Activated CD8-positive, alpha-beta T cell treated with anti-CD3 and anti-CD28 coated beads for 36 hours (primary cell): ENCODE measurements at regions not wholly inside any gene's neighbourhood (a gene's known extent, or its start where the extent isn't known, plus 50 kb on each side); places are given as distances from the start of the nearest gene placed in this dataset.
"Not testable (repeated sequence)": the region's sequence is repeated elsewhere in the genome, so short reads cannot be mapped to it uniquely, and the experiment has no call there.

Experiments
- ATAC-seq: fragments of 200-7000 bp; cut with Tn5 transposase; one replicate; pipeline ENCODE4 v1.10.0; 2021; ENCODE audit warnings: mild to moderate bottlenecking, moderate library complexity
- CTCF ChIA-PET: fragments of 350-600 bp; sonication (Branson Sonifier 250); formaldehyde crosslinking; loops from one replicate; lab custom pipeline; 2021; ENCODE audit warnings: antibody characterized with exemption; lab: Charles Lee
- POLR2A ChIA-PET: fragments of 350-600 bp; sonication (Branson Sonifier 250); formaldehyde crosslinking; loops from one replicate; lab custom pipeline; 2021; ENCODE audit warnings: antibody characterized with exemption; lab: Charles Lee
- DNase-seq: peaks from one replicate; pipeline ENCODE4 v3.0.0-alpha.2; 2020
- H3K27ac Mint-ChIP-seq: one replicate; pipeline ENCODE4 v1.8.0; 2021; ENCODE audit warnings: mild to moderate bottlenecking, mixed read lengths
- H3K27me3 Mint-ChIP-seq: one replicate; pipeline ENCODE4 v1.8.0; 2021; ENCODE audit warnings: mixed read lengths
- H3K36me3 Mint-ChIP-seq: one replicate; pipeline ENCODE4 v1.8.0; 2021; ENCODE audit warnings: low read depth, mixed read lengths
- H3K4me1 Mint-ChIP-seq: one replicate; pipeline ENCODE4 v1.8.0; 2021; ENCODE audit warnings: low read depth, mixed read lengths
- H3K4me3 Mint-ChIP-seq: one replicate; pipeline ENCODE4 v1.8.0; 2021; ENCODE audit warnings: mild to moderate bottlenecking, moderate library complexity, mixed read lengths
- H3K9me3 Mint-ChIP-seq: one replicate; pipeline ENCODE4 v1.8.0; 2021; ENCODE audit warnings: mixed read lengths
- CTCF ChIP-seq: fragments of 200-600 bp; IDR thresholded peaks from one replicate; pipeline ENCODE4 v1.8.0; 2022; ENCODE audit warnings: antibody characterized with exemption, mild to moderate bottlenecking
- intact Hi-C: fragments of 100-400 bp; cut with micrococcal nuclease; formaldehyde crosslinking; loops from one replicate; pipeline ENCODE4 v1.10.0; 2022

DNA sequence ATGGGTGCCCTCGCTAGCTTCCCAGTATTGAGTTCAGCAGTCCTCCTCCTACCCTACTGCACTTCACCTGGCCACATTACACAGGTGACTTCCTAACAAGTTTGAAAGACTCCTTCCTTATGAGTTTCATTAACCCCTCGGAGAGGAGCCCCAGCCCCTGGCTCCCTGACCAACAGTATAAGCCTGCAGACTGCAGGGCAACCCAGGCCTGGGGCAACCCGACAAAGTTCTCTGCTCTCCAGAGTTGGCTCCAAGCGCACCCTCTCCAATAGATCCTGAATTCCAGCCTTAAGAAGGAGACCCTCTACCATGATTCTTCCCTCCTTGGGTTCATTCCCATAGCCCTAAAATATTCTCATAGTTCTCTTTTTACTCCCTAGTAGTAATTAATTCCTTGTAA is 1162.8 kb upstream of the TMEFF2 start:
- intact Hi-C loops, result no loop called here
- H3K4me3 Mint-ChIP-seq, result no peak overlapping the region
- CTCF ChIA-PET, result no interaction called here
- H3K36me3 Mint-ChIP-seq, result no peaks in the 10 kb centered on the region
- no peak for TF ChIP-seq CTCF
- no peaks in the 10 kb centered on the region for H3K4me1 Mint-ChIP-seq
- no peak overlapping the region for H3K27ac Mint-ChIP-seq
- POLR2A ChIA-PET, result no interaction called here
- H3K9me3 Mint-ChIP-seq, result no peaks in the 10 kb centered on the region
- DNase-seq (no peak), ATAC-seq (no peak)
- H3K27me3 Mint-ChIP-seq, result no peaks in the 10 kb centered on the region

DNA sequence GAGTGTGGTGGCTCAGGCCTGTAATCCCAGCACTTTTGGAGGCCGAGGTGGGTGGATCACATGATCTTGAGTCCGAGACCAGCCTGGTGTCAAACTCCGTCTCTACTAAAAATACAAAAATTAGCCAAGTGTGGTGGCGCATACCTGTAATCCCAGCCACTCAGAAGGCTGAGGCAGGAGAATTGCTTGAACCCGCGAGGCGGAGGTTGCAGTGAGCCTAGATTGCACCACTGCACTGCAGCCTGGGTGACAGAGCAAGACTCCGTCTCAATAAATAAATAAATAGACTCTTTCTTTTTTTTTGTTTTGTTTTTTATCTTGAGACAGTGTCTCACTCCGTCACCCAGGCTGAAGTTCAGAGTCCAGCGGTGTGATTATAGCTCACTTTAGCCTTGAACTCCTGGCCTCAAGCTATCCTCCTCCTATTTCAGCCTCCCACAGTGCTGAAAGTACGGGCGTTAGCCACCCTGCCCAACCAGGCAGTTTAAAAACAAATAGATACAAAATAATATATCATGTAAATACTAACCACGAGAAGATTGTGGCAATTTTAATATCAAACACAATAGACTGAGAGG is 1158.0 kb upstream of the TMEFF2 start:
- DNase-seq, H3K27me3 Mint-ChIP-seq, CTCF ChIA-PET, intact Hi-C loops, H3K36me3 Mint-ChIP-seq, H3K4me1 Mint-ChIP-seq, H3K4me3 Mint-ChIP-seq, POLR2A ChIA-PET, H3K27ac Mint-ChIP-seq, H3K9me3 Mint-ChIP-seq, ATAC-seq: not testable (repeated sequence)

DNA sequence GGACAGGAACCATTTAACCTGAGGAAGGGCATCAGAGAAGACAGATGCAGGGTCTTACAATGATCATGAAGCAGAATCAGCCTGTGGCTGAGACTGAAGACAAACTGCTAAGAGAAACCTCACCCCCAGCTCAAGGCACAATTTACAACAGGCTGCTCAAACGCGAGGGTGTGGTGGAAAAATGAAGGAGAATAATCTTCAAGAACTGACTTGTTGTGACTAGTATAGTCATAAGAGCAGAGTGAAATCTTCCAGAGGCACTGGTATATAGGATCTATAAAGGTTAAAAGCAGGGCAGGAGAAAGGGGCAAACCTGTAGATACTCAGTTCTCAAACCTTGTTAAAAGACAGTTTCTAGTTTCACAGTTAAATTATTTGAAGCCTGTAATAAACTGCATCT is 1155.8 kb upstream of the TMEFF2 start:
- ChIA-PET POLR2A (no interaction called here), CTCF (no interaction called here)
- Mint-ChIP-seq H3K36me3 (no peaks in the 10 kb centered on the region), H3K4me1 (peaks cover 10% of the 10 kb centered on the region), H3K27me3 (no peaks in the 10 kb centered on the region), H3K4me3 (no peak overlapping the region), H3K9me3 (no peaks in the 10 kb centered on the region), H3K27ac (no peak overlapping the region)
- ATAC-seq, result no peak
- no peak for TF ChIP-seq CTCF
- intact Hi-C loops, result no loop called here
- DNase-seq, result no peak

DNA sequence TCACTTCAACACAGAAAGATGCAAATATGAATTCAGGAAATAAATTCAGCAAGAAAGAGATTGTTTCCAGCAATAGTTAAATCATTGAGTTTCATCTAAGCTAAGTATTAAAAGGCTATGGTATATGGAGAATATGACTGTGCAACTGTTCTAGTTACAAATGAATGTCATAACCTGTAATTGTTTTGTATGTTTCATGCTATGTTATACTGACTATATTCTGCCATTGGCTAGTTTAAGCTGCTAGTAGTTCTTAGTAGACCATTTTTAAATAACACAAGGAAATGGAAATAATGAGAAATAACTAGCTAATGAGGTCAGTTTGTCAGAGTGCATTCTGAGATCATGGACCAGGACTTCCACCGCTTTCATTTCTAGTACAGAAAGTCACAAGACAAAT is 1154.9 kb upstream of the TMEFF2 start:
- ATAC-seq (peak; percentile 34), DNase-seq (no peak)
- H3K9me3 Mint-ChIP-seq, result no peaks in the 10 kb centered on the region
- no peaks in the 10 kb centered on the region for H3K36me3 Mint-ChIP-seq
- no peak for TF ChIP-seq CTCF
- no peak overlapping the region for H3K27ac Mint-ChIP-seq
- H3K27me3 Mint-ChIP-seq, result no peaks in the 10 kb centered on the region
- H3K4me1 Mint-ChIP-seq, result peaks cover 10% of the 10 kb centered on the region
- intact Hi-C loops, result no loop called here
- ChIA-PET CTCF (no interaction called here), POLR2A (no interaction called here)
- H3K4me3 Mint-ChIP-seq, result no peak overlapping the region

DNA sequence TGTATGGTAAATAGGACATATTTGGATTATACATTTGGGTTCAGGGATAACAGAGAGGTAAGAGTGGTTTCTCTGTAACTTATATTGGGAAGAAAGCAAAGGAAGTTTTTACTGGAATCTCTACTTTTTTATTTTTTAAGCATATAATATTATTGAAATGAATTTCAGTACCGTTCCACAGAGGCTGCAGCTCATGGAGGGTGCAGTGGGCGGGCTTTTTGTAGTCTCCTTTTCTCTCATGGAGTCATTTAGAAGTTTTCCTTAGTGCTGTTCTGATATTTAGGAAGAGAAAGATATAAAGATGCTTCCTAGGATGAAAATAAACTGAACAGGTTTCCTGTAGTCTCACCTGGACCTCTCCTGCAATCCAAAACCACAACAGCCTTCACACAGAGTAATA is 1153.3 kb upstream of the TMEFF2 start:
- H3K36me3 Mint-ChIP-seq, result no peaks in the 10 kb centered on the region
- peaks cover 10% of the 10 kb centered on the region for H3K4me1 Mint-ChIP-seq
- DNase-seq (no peak), ATAC-seq (no peak)
- H3K9me3 Mint-ChIP-seq, result no peaks in the 10 kb centered on the region
- ChIA-PET POLR2A (no interaction called here), CTCF (no interaction called here)
- intact Hi-C loops, result no loop called here
- no peaks in the 10 kb centered on the region for H3K27me3 Mint-ChIP-seq
- no peak overlapping the region for H3K27ac Mint-ChIP-seq
- peak overlapping the region; percentile 35 for H3K4me3 Mint-ChIP-seq
- no peak for TF ChIP-seq CTCF

DNA sequence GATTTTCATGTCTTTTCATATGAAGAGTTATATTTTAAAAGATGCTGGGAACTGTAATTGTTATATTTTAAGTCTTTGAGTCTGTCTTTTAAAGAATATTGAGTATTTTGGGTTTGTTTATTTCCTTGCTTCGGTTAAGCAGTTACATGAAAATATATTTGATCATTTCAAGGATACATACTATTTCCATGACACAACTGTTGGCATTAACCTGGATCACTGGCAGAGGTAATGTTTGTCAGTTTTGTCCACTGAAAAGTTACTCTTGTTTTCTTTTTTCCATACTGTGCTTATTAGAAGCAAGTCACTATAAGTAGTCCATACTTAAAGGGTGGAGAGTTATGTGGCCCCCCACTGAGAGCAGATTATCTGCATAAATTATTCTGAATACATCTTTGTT is 1142.0 kb upstream of the TMEFF2 start:
- no peak overlapping the region for H3K27ac Mint-ChIP-seq
- no peaks in the 10 kb centered on the region for H3K36me3 Mint-ChIP-seq
- intact Hi-C loops, result no loop called here
- H3K4me1 Mint-ChIP-seq, result no peaks in the 10 kb centered on the region
- no peak for TF ChIP-seq CTCF
- ChIA-PET POLR2A (interaction anchor here (1.3 kb wide), 1 partner anchor 10 kb away, joined by 5 read pairs; no protein-coding TSS in a partner anchor), CTCF (no interaction called here)
- no peaks in the 10 kb centered on the region for H3K9me3 Mint-ChIP-seq
- H3K4me3 Mint-ChIP-seq, result no peak overlapping the region
- H3K27me3 Mint-ChIP-seq, result no peaks in the 10 kb centered on the region
- no peak for ATAC-seq
- DNase-seq, result no peak
